Ovary (tissue), 3 donors: ENCODE measurements at regions not wholly inside any gene's neighbourhood (a gene's known extent, or its start where the extent isn't known, plus 50 kb on each side); places are given as distances from the start of the nearest gene placed in this dataset.

Source experiments
- CTCF ChIP-seq, 3 donors: fragments of 450-650 bp in 2 of 3; fragments of 200-600 bp in 1 of 3; IDR thresholded peaks; one replicate each; pipeline versions ENCODE4 v1.5.1 to v1.8.0; 2016 to 2022; ENCODE audit warnings: antibody characterized with exemption in 3 of 3, mild to moderate bottlenecking in 1 of 3
- POLR2A ChIP-seq: fragments of 450-650 bp; IDR thresholded peaks from one replicate; pipeline ENCODE4 v1.6.1; 2017; ENCODE audit warnings: antibody characterized with exemption, mild to moderate bottlenecking, moderate library complexity
- donor health status: DM: no; HTN: no; CAD: no.

GRCh38 chr16:66277311-66278070, 89.0 kb upstream of the CDH5 start:
- TF ChIP-seq POLR2A (no peak), CTCF (IDR thresholded peaks at IDR 0.05) (no peak)
